HEK293 (cell line): ENCODE measurements at regions not wholly inside any gene's neighbourhood (a gene's known extent, or its start where the extent isn't known, plus 50 kb on each side); places are given as distances from the start of the nearest gene placed in this dataset.

Experiments used
- CTCF ChIA-PET: fragments of 350-600 bp; formaldehyde crosslinking; extraction: SDS; loops from one replicate; lab custom pipeline; 2021; ENCODE audit warnings: antibody characterized with exemption; lab: Yijun Ruan, JAX
- POLR2A ChIA-PET: fragments of 300-600 bp; formaldehyde crosslinking; extraction: SDS; loops from one replicate; lab custom pipeline; 2020; ENCODE audit warnings: antibody characterized with exemption, inconsistent platforms; lab: Yijun Ruan, JAX
- H3K27ac ChIP-seq: fragments of 200-500 bp; sonication (Bioruptor generic); 2 replicates; pipeline ENCODE4 v1.5.1; 2014; ENCODE audit warnings: low read depth, low read length, control low read depth, inconsistent platforms; ENCODE audit errors: extremely low read depth
- H3K36me3 ChIP-seq, 2 experiments: fragments of 200-500 bp in 1 of 2; sonication (Bioruptor generic) in 1 of 2; 1 replicate in 1 of 2; 2 replicates in 1 of 2; pipeline ENCODE4 v1.5.1; 2014 to 2017; ENCODE audit warnings: inconsistent platforms in 2 of 2, low read length in 2 of 2; ENCODE audit not compliant: control insufficient read depth in 2 of 2, insufficient read depth in 1 of 2
- H3K4me1 ChIP-seq: fragments of 200-500 bp; sonication (Bioruptor generic); 2 replicates; pipeline ENCODE4 v1.5.1; 2014; ENCODE audit warnings: mild to moderate bottlenecking, low read length, inconsistent platforms; ENCODE audit not compliant: control insufficient read depth, insufficient read depth
- H3K4me3 ChIP-seq: 2 replicates; pipeline ENCODE4 v1.5.1; 2011; ENCODE audit warnings: low read depth, mild to moderate bottlenecking, control low read depth, low read length, moderate library complexity
- H3K9me3 ChIP-seq: fragments of 200-500 bp; sonication (Bioruptor generic); 2 replicates; pipeline ENCODE4 v1.5.1; 2014; ENCODE audit warnings: low read depth, low read length, inconsistent platforms; ENCODE audit not compliant: control insufficient read depth, insufficient read depth
- KLF8 ChIP-seq: fragments of 450-650 bp; formaldehyde crosslinking; IDR thresholded peaks from 2 replicates; pipeline ENCODE4 v1.5.1; 2016; ENCODE audit warnings: missing biosample characterization, missing genetic modification characterization
- OSR2 ChIP-seq: fragments of 450-650 bp; formaldehyde crosslinking; IDR thresholded peaks from 2 replicates; pipeline ENCODE4 v1.5.1; 2016; ENCODE audit warnings: missing biosample characterization, missing genetic modification characterization
- PBX3 ChIP-seq: sonication (generic); formaldehyde crosslinking; IDR thresholded peaks from 2 replicates; pipeline ENCODE4 v1.8.1; 2022; ENCODE audit warnings: mild to moderate bottlenecking, moderate library complexity, missing genetic modification reagents
- SCRT1 ChIP-seq: fragments of 450-650 bp; formaldehyde crosslinking; IDR thresholded peaks from 2 replicates; pipeline ENCODE4 v1.5.1; 2016; ENCODE audit warnings: missing biosample characterization, missing genetic modification characterization, borderline replicate concordance
- SCRT2 ChIP-seq: fragments of 450-650 bp; formaldehyde crosslinking; IDR thresholded peaks from 2 replicates; pipeline ENCODE4 v1.5.1; 2016; ENCODE audit warnings: missing biosample characterization, missing genetic modification characterization
- YY1 ChIP-seq: fragments of 450-650 bp; formaldehyde crosslinking; IDR thresholded peaks from 2 replicates; pipeline ENCODE4 v1.5.1; 2018; ENCODE audit warnings: missing biosample characterization, missing genetic modification characterization
- ZBTB21 ChIP-seq: fragments of 450-650 bp; formaldehyde crosslinking; IDR thresholded peaks from 2 replicates; pipeline ENCODE4 v1.5.1; 2017; ENCODE audit warnings: missing biosample characterization, missing genetic modification characterization
- ZFP37 ChIP-seq: fragments of 450-650 bp; formaldehyde crosslinking; IDR thresholded peaks from 2 replicates; pipeline ENCODE4 v1.5.1; 2016; ENCODE audit warnings: missing biosample characterization, missing genetic modification characterization
- ZNF121 ChIP-seq: fragments of 450-650 bp; formaldehyde crosslinking; IDR thresholded peaks from 2 replicates; pipeline ENCODE4 v1.5.1; 2016; ENCODE audit warnings: missing biosample characterization, missing genetic modification characterization
- ZNF132 ChIP-seq: fragments of 450-650 bp; formaldehyde crosslinking; IDR thresholded peaks from 2 replicates; pipeline ENCODE4 v1.5.1; 2017; ENCODE audit warnings: missing biosample characterization, missing genetic modification characterization, borderline replicate concordance
- ZNF140 ChIP-seq: fragments of 450-650 bp; formaldehyde crosslinking; IDR thresholded peaks from 2 replicates; pipeline ENCODE4 v1.5.1; 2016; ENCODE audit warnings: missing biosample characterization, missing genetic modification characterization
- ZNF148 ChIP-seq: fragments of 450-650 bp; formaldehyde crosslinking; IDR thresholded peaks from 2 replicates; pipeline ENCODE4 v1.5.0; 2017; ENCODE audit warnings: missing biosample characterization, missing genetic modification characterization, borderline replicate concordance
- ZNF202 ChIP-seq: fragments of 450-650 bp; formaldehyde crosslinking; IDR thresholded peaks from 2 replicates; pipeline ENCODE4 v1.5.1; 2016; ENCODE audit warnings: missing biosample characterization, missing genetic modification characterization, borderline replicate concordance
- ZNF324 ChIP-seq: fragments of 450-650 bp; formaldehyde crosslinking; IDR thresholded peaks from 2 replicates; pipeline ENCODE4 v1.5.1; 2016; ENCODE audit warnings: missing biosample characterization, missing genetic modification characterization
- ZNF366 ChIP-seq: fragments of 450-650 bp; formaldehyde crosslinking; conservative IDR thresholded peaks from 2 replicates; pipeline ENCODE4 v1.5.1; 2016; ENCODE audit warnings: missing biosample characterization, missing genetic modification characterization
- ZNF473 ChIP-seq: fragments of 450-650 bp; formaldehyde crosslinking; IDR thresholded peaks from 2 replicates; pipeline ENCODE4 v1.5.1; 2017; ENCODE audit warnings: missing biosample characterization, missing genetic modification characterization
- ZNF560 ChIP-seq: fragments of 450-650 bp; formaldehyde crosslinking; IDR thresholded peaks from 2 replicates; pipeline ENCODE4 v1.5.1; 2017; ENCODE audit warnings: missing biosample characterization, missing genetic modification characterization, borderline replicate concordance
- ZNF664 ChIP-seq: fragments of 450-650 bp; formaldehyde crosslinking; IDR thresholded peaks from 2 replicates; pipeline ENCODE4 v1.5.1; 2016; ENCODE audit warnings: missing biosample characterization, missing genetic modification characterization
- ZNF707 ChIP-seq: fragments of 450-650 bp; formaldehyde crosslinking; IDR thresholded peaks from 2 replicates; pipeline ENCODE4 v1.5.1; 2016; ENCODE audit warnings: missing biosample characterization, missing genetic modification characterization
- ZNF747 ChIP-seq: fragments of 450-650 bp; formaldehyde crosslinking; IDR thresholded peaks from 2 replicates; pipeline ENCODE4 v1.5.1; 2016; ENCODE audit warnings: missing biosample characterization, missing genetic modification characterization
- ZNF843 ChIP-seq: fragments of 450-650 bp; formaldehyde crosslinking; IDR thresholded peaks from 2 replicates; pipeline ENCODE4 v1.5.1; 2016; ENCODE audit warnings: missing biosample characterization, missing genetic modification characterization
- ZSCAN5A ChIP-seq: fragments of 450-650 bp; formaldehyde crosslinking; IDR thresholded peaks from 2 replicates; pipeline ENCODE4 v1.5.1; 2016; ENCODE audit warnings: missing biosample characterization, missing genetic modification characterization

GRCh38 chr5:82723168-82723567 lies 354.0 kb downstream of the TMEM167A start:
- Histone ChIP-seq H3K27ac (no peak overlapping the region), H3K36me3 (no peaks in the 10 kb centered on the region), H3K4me1 (no peaks in the 10 kb centered on the region), H3K4me3 (no peak overlapping the region), H3K9me3 (no peaks in the 10 kb centered on the region)
- TF ChIP-seq ZNF140: no peak
- TF ChIP-seq ZNF324 (tag by site-specific recombination): no peak
- no peak for TF ChIP-seq ZNF121 (tag by site-specific recombination)
- TF ChIP-seq YY1 (tag by site-specific recombination): no peak
- no peak for TF ChIP-seq ZNF707
- TF ChIP-seq PBX3 (CRISPR knock-in tag): no peak
- no peak for TF ChIP-seq ZSCAN5A (tag by site-specific recombination)
- TF ChIP-seq ZNF664 (tag by site-specific recombination): no peak
- TF ChIP-seq SCRT2 (tag by site-specific recombination): no peak
- TF ChIP-seq ZNF747 (tag by site-specific recombination): no peak
- no peak for TF ChIP-seq SCRT1 (tag by site-specific recombination)
- TF ChIP-seq ZNF366 (tag by site-specific recombination): no peak
- TF ChIP-seq ZBTB21 (tag by site-specific recombination): no peak
- no peak for TF ChIP-seq ZNF132 (tag by site-specific recombination)
- no peak for TF ChIP-seq ZNF473 (tag by site-specific recombination)
- no peak for TF ChIP-seq ZNF202
- TF ChIP-seq KLF8 (tag by site-specific recombination): no peak
- no peak for TF ChIP-seq ZNF843 (tag by site-specific recombination)
- ChIA-PET CTCF (interaction anchor here (0.6 kb wide), 1 partner anchor 15 kb away, joined by 4 read pairs; no protein-coding TSS in a partner anchor), POLR2A (no interaction called here)

GRCh38 chr5:82721087-82721410 lies 356.1 kb downstream of the TMEM167A start:
- H3K4me3 ChIP-seq: no peak overlapping the region
- H3K36me3 ChIP-seq: no peaks in the 10 kb centered on the region
- no peak overlapping the region for H3K27ac ChIP-seq
- H3K9me3 ChIP-seq: no peaks in the 10 kb centered on the region
- ChIA-PET POLR2A (interaction anchor here (0.6 kb wide), 2 partner anchors 340 to 354 kb away, joined by 3 read pairs; no protein-coding TSS in a partner anchor), CTCF (no interaction called here)
- no peak for TF ChIP-seq ZFP37 (tag by site-specific recombination)
- TF ChIP-seq ZNF560 (tag by site-specific recombination): no peak
- TF ChIP-seq OSR2 (tag by site-specific recombination): no peak
- no peak for TF ChIP-seq ZNF148
- H3K4me1 ChIP-seq: no peaks in the 10 kb centered on the region
